Islet precursor cell (in vitro differentiated cells): ENCODE measurements at regions not wholly inside any gene's neighbourhood (a gene's known extent, or its start where the extent isn't known, plus 50 kb on each side); places are given as distances from the start of the nearest gene placed in this dataset.
A peak's percentile ranks its signal among the peaks of the same experiment; 100 is the strongest.

ENCODE experiments used
- DNase-seq: peaks from one replicate; pipeline ENCODE4 v3.0.0-alpha.2; 2018

GRCh38 chr17:79414793-79415211, 196.0 kb downstream of the RBFOX3 start:
- no peak for DNase-seq

GRCh38 chr17:79414063-79414792, 196.6 kb downstream of the RBFOX3 start:
- no peak for DNase-seq

GRCh38 chr17:79413611-79414010, 197.2 kb downstream of the RBFOX3 start:
- DNase-seq = no peak

- DNase-seq = no peak
These were observed 197.9 kb downstream of the RBFOX3 start for GRCh38 chr17:79412886-79413390.

GRCh38 chr17:79412110-79412509, 198.7 kb downstream of the RBFOX3 start:
- no peak for DNase-seq

- DNase-seq = no peak
These were observed 199.4 kb downstream of the RBFOX3 start for GRCh38 chr17:79411419-79411818.

GRCh38 chr17:79410681-79411080, 200.2 kb downstream of the RBFOX3 start:
- DNase-seq = no peak

GRCh38 chr17:79408251-79408650, 202.6 kb downstream of the RBFOX3 start:
- no peak for DNase-seq

- DNase-seq = no peak
These were observed 203.5 kb downstream of the RBFOX3 start for GRCh38 chr17:79407385-79407784.

- DNase-seq = no peak
These were observed 204.5 kb downstream of the RBFOX3 start for GRCh38 chr17:79406316-79406715.

- no peak for DNase-seq
These were observed 205.0 kb downstream of the RBFOX3 start for GRCh38 chr17:79405823-79406222.

GRCh38 chr17:79404136-79404911, 206.5 kb downstream of the RBFOX3 start:
- DNase-seq = no peak

- DNase-seq = no peak
These were observed 208.9 kb downstream of the RBFOX3 start for GRCh38 chr17:79401704-79402674.

- peak; percentile 90 for DNase-seq
These were observed 209.7 kb downstream of the RBFOX3 start for GRCh38 chr17:79400989-79401703.

- DNase-seq = peak; percentile 68
These were observed 211.2 kb downstream of the RBFOX3 start for GRCh38 chr17:79399610-79400144.

- no peak for DNase-seq
These were observed 212.4 kb downstream of the RBFOX3 start for GRCh38 chr17:79398441-79398840.

GRCh38 chr17:79396696-79397095, 214.2 kb downstream of the RBFOX3 start:
- no peak for DNase-seq

GRCh38 chr17:79395545-79395944, 215.3 kb downstream of the RBFOX3 start:
- DNase-seq = no peak

- no peak for DNase-seq
These were observed 215.8 kb downstream of the RBFOX3 start for GRCh38 chr17:79395066-79395465.

- peak; percentile 94 for DNase-seq
These were observed 217.3 kb downstream of the RBFOX3 start for GRCh38 chr17:79393358-79394052.

- DNase-seq = no peak
These were observed 218.3 kb downstream of the RBFOX3 start for GRCh38 chr17:79392598-79392997.
